Kidney epithelial cell (primary cell): ENCODE measurements at regions not wholly inside any gene's neighbourhood (a gene's known extent, or its start where the extent isn't known, plus 50 kb on each side); places are given as distances from the start of the nearest gene placed in this dataset.
"Not testable (repeated sequence)": the region's sequence is repeated elsewhere in the genome, so short reads cannot be mapped to it uniquely, and the experiment has no call there.

Experiments
- DNase-seq: peaks from one replicate; pipeline ENCODE4 v3.0.0-alpha.2; 2010; ENCODE audit warnings: low read depth
- H3K27me3 ChIP-seq: 2 replicates; pipeline ENCODE4 v1.6.0; 2011; ENCODE audit warnings: low read length; ENCODE audit not compliant: control insufficient read depth, insufficient read depth
- H3K36me3 ChIP-seq: 2 replicates; pipeline ENCODE4 v1.5.1; 2011; ENCODE audit warnings: low read length; ENCODE audit not compliant: control insufficient read depth, insufficient read depth
- H3K4me3 ChIP-seq: 2 replicates; pipeline ENCODE4 v1.5.1; 2011; ENCODE audit warnings: low read depth, mild to moderate bottlenecking, control low read depth, low read length
- CTCF ChIP-seq: IDR thresholded peaks from 2 replicates; pipeline ENCODE4 v1.5.1; 2011; ENCODE audit warnings: mild to moderate bottlenecking, moderate library complexity, low read length, control low read depth, inconsistent platforms; ENCODE audit not compliant: insufficient read depth, poor library complexity, severe bottlenecking

- DNase-seq: no peak
- H3K27me3 ChIP-seq: no peaks in the 10 kb centered on the region
- no peaks in the 10 kb centered on the region for H3K36me3 ChIP-seq
- no peak overlapping the region for H3K4me3 ChIP-seq
- no peak for TF ChIP-seq CTCF
Measured at GRCh38 chr11:29087200-29087812, 929.5 kb downstream of the KCNA4 start.

GRCh38 chr11:29075726-29076125 lies 941.1 kb downstream of the KCNA4 start:
- Histone ChIP-seq H3K4me3 (no peak overlapping the region), H3K27me3 (no peaks in the 10 kb centered on the region), H3K36me3 (no peaks in the 10 kb centered on the region)
- DNase-seq: no peak
- no peak for TF ChIP-seq CTCF

GRCh38 chr11:29063630-29064361 lies 953.0 kb downstream of the KCNA4 start:
- no peaks in the 10 kb centered on the region for H3K36me3 ChIP-seq
- H3K4me3 ChIP-seq: no peak overlapping the region
- H3K27me3 ChIP-seq: no peaks in the 10 kb centered on the region
- no peak for TF ChIP-seq CTCF
- no peak for DNase-seq

- H3K4me3 ChIP-seq: no peak overlapping the region
- H3K27me3 ChIP-seq: no peaks in the 10 kb centered on the region
- DNase-seq: no peak
- no peaks in the 10 kb centered on the region for H3K36me3 ChIP-seq
- no peak for TF ChIP-seq CTCF
Measured at GRCh38 chr11:29061452-29061851, 953.3 kb downstream of the METTL15 start.

- H3K27me3 ChIP-seq, H3K36me3 ChIP-seq, DNase-seq, H3K4me3 ChIP-seq: not testable (repeated sequence)
Measured at GRCh38 chr11:29056487-29056886, 948.3 kb downstream of the METTL15 start.

- DNase-seq: no peak
- no peak for TF ChIP-seq CTCF
- no peaks in the 10 kb centered on the region for H3K27me3 ChIP-seq
- H3K4me3 ChIP-seq: no peak overlapping the region
- H3K36me3 ChIP-seq: no peaks in the 10 kb centered on the region
Measured at GRCh38 chr11:29051935-29052334, 943.7 kb downstream of the METTL15 start.

- H3K36me3 ChIP-seq, DNase-seq, H3K27me3 ChIP-seq, H3K4me3 ChIP-seq: not testable (repeated sequence)
Measured at GRCh38 chr11:29050962-29051361, 942.8 kb downstream of the METTL15 start.
